AG04450 (cell line): ENCODE measurements at regions not wholly inside any gene's neighbourhood (a gene's known extent, or its start where the extent isn't known, plus 50 kb on each side); places are given as distances from the start of the nearest gene placed in this dataset.

Source experiments
- CTCF ChIA-PET: fragments of 300-600, 350-600 bp; formaldehyde crosslinking; extraction: SDS; loops from one replicate; lab custom pipeline; 2022; ENCODE audit warnings: antibody characterized with exemption, inconsistent platforms; lab: Charles Lee
- POLR2A ChIA-PET: fragments of 350-600 bp; formaldehyde crosslinking; extraction: SDS; loops from one replicate; lab custom pipeline; 2021; ENCODE audit warnings: antibody characterized with exemption, inconsistent platforms; lab: Yijun Ruan, JAX
- DNase-seq: peaks from one replicate; pipeline ENCODE4 v3.0.0-alpha.2; 2011; ENCODE audit warnings: low read depth, low spot score
- H3K27ac ChIP-seq: one replicate; pipeline ENCODE4 v1.5.1; 2012; ENCODE audit warnings: low read depth, low read length, control low read depth
- H3K27me3 ChIP-seq: one replicate; pipeline ENCODE4 v1.6.0; 2012; ENCODE audit warnings: low read length; ENCODE audit not compliant: control insufficient read depth, insufficient read depth
- H3K4me3 ChIP-seq: 2 replicates; pipeline ENCODE4 v1.5.1; 2011; ENCODE audit warnings: mild to moderate bottlenecking, low read depth, low read length, control low read depth
- H3K9me3 ChIP-seq: 2 replicates; pipeline ENCODE4 v1.5.1; 2012; ENCODE audit warnings: low read length; ENCODE audit not compliant: control insufficient read depth, insufficient read depth
- CTCF ChIP-seq: IDR thresholded peaks from 2 replicates; pipeline ENCODE4 v1.5.1; 2011; ENCODE audit warnings: low read depth, low read length, control low read depth, inconsistent platforms

- no peak for TF ChIP-seq CTCF
- Histone ChIP-seq H3K27ac (no peak overlapping the region), H3K4me3 (no peak overlapping the region), H3K27me3 (no peaks in the 10 kb centered on the region), H3K9me3 (peaks cover 8% of the 10 kb centered on the region; the same call in 1 of the 2 replicates)
- CTCF ChIA-PET, result interaction anchor here (1.4 kb wide), 1 partner anchor 457 kb away, joined by 3 read pairs; no protein-coding TSS in a partner anchor
- POLR2A ChIA-PET, result no interaction called here
- DNase-seq, result no peak
Measured at GRCh38 chr4:164012396-164013027, 518.0 kb downstream of the TMA16 start.

- TF ChIP-seq CTCF, result no peak
- no peak for DNase-seq
- Histone ChIP-seq H3K4me3 (no peak overlapping the region), H3K27ac (no peak overlapping the region), H3K27me3 (no peaks in the 10 kb centered on the region), H3K9me3 (peaks cover 14% of the 10 kb centered on the region)
- ChIA-PET POLR2A (no interaction called here), CTCF (no interaction called here)
Measured at GRCh38 chr4:164021947-164022346, 527.5 kb downstream of the TMA16 start.

GRCh38 chr4:164023214-164023613 is 528.7 kb downstream of the TMA16 start:
- no peaks in the 10 kb centered on the region for H3K27me3 ChIP-seq
- no peak overlapping the region for H3K4me3 ChIP-seq
- CTCF ChIA-PET, result no interaction called here
- POLR2A ChIA-PET, result no interaction called here
- no peak overlapping the region for H3K27ac ChIP-seq
- H3K9me3 ChIP-seq, result peaks cover 14% of the 10 kb centered on the region
- no peak for DNase-seq
- no peak for TF ChIP-seq CTCF

GRCh38 chr4:164027805-164028204 is 533.3 kb downstream of the TMA16 start:
- CTCF ChIA-PET, result no interaction called here
- DNase-seq, result no peak
- Histone ChIP-seq H3K9me3 (peaks cover 8% of the 10 kb centered on the region), H3K27me3 (no peaks in the 10 kb centered on the region), H3K4me3 (no peak overlapping the region), H3K27ac (no peak overlapping the region)
- no peak for TF ChIP-seq CTCF
- POLR2A ChIA-PET, result no interaction called here

GRCh38 chr4:164039482-164039881 is 545.0 kb downstream of the TMA16 start:
- ChIA-PET POLR2A (no interaction called here), CTCF (no interaction called here)
- no peak for DNase-seq
- no peak overlapping the region for H3K27ac ChIP-seq
- TF ChIP-seq CTCF, result no peak
- no peak overlapping the region for H3K4me3 ChIP-seq
- H3K27me3 ChIP-seq, result no peaks in the 10 kb centered on the region
- peaks cover 8% of the 10 kb centered on the region for H3K9me3 ChIP-seq
